IMR-90 (cell line): ENCODE measurements at regions not wholly inside any gene's neighbourhood (a gene's known extent, or its start where the extent isn't known, plus 50 kb on each side); places are given as distances from the start of the nearest gene placed in this dataset.

Experiments used
- ATAC-seq: fragments of 200-7000 bp; cut with Tn5 transposase; 2 replicates; pipeline ENCODE4 v1.9.1; 2020; ENCODE audit warnings: low read depth, mild to moderate bottlenecking, moderate library complexity
- BruUV-seq: library from RNA; stranded (reverse); fragments of 400-500 nt; replicated peaks from 2 replicates; lab custom pipeline; 2021; lab: Mats Ljungman, UMichigan
- CTCF ChIA-PET: fragments of 300-600 bp; formaldehyde crosslinking; extraction: SDS; loops from one replicate; lab custom pipeline; 2021; ENCODE audit warnings: antibody characterized with exemption; lab: Yijun Ruan, JAX
- POLR2A ChIA-PET: fragments of 300-600 bp; sonication (Branson Sonifier 250); formaldehyde crosslinking; loops from one replicate; lab custom pipeline; 2022; ENCODE audit warnings: antibody characterized with exemption; ENCODE audit not compliant: unreplicated experiment; lab: Charles Lee
- DNase-seq: peaks from one replicate; pipeline ENCODE4 v3.0.0; 2013
- H2AFZ ChIP-seq: replicated peaks from 2 replicates; pipeline ENCODE3; 2013; ENCODE audit warnings: low read length, mild to moderate bottlenecking; ENCODE audit not compliant: poor library complexity
- H2AK5ac ChIP-seq: 2 replicates; pipeline ENCODE4 v1.6.1; 2013; ENCODE audit warnings: low read depth, low read length, inconsistent platforms
- H2AK9ac ChIP-seq: replicated peaks from 2 replicates; pipeline ENCODE3; 2013; ENCODE audit warnings: mild to moderate bottlenecking, low read depth, low read length, moderate library complexity; ENCODE audit not compliant: poor library complexity
- H2BK120ac ChIP-seq: 2 replicates; pipeline ENCODE4 v1.6.1; 2013; ENCODE audit warnings: low read depth, low read length, inconsistent platforms
- H2BK15ac ChIP-seq: 3 replicates; pipeline ENCODE4 v1.6.1; 2013; ENCODE audit warnings: low read depth, low read length, inconsistent platforms
- H2BK20ac ChIP-seq: 2 replicates; pipeline ENCODE4 v1.6.1; 2013; ENCODE audit warnings: low read depth, mild to moderate bottlenecking, inconsistent platforms, low read length, moderate library complexity
- H2BK5ac ChIP-seq: 2 replicates; pipeline ENCODE4 v1.6.1; 2013; ENCODE audit warnings: mild to moderate bottlenecking, low read depth, low read length, inconsistent platforms; ENCODE audit not compliant: poor library complexity, severe bottlenecking
- H3K14ac ChIP-seq: replicated peaks from 2 replicates; pipeline ENCODE4 v1.6.1; 2013; ENCODE audit warnings: low read depth, low read length, inconsistent platforms
- H3K18ac ChIP-seq: 2 replicates; pipeline ENCODE4 v1.6.1; 2013; ENCODE audit warnings: low read depth, low read length, control low read depth
- H3K23ac ChIP-seq: 2 replicates; pipeline ENCODE4 v1.6.1; 2013; ENCODE audit warnings: low read depth, low read length, inconsistent platforms
- H3K27ac ChIP-seq: 2 replicates; pipeline ENCODE4 v1.5.1; 2013; ENCODE audit warnings: mild to moderate bottlenecking, control low read depth, low read length; ENCODE audit not compliant: insufficient read depth
- H3K27me3 ChIP-seq: 2 replicates; pipeline ENCODE4 v1.6.1; 2013; ENCODE audit warnings: low read length; ENCODE audit not compliant: control insufficient read depth, insufficient read depth
- H3K36me3 ChIP-seq: 2 replicates; pipeline ENCODE4 v1.6.1; 2013; ENCODE audit warnings: low read length, mixed read lengths; ENCODE audit not compliant: control insufficient read depth, insufficient read depth
- H3K4ac ChIP-seq: 2 replicates; pipeline ENCODE4 v1.6.1; 2013; ENCODE audit warnings: low read depth, low read length, inconsistent platforms
- H3K4me1 ChIP-seq: 2 replicates; pipeline ENCODE4 v1.6.1; 2013; ENCODE audit warnings: low read length, mixed read lengths; ENCODE audit not compliant: control insufficient read depth, insufficient read depth
- H3K4me2 ChIP-seq: 2 replicates; pipeline ENCODE4 v1.6.1; 2013; ENCODE audit warnings: low read depth, mild to moderate bottlenecking, control low read depth, low read length, moderate library complexity
- H3K4me3 ChIP-seq: 2 replicates; pipeline ENCODE4 v1.5.1; 2013; ENCODE audit warnings: low read depth, mild to moderate bottlenecking, control low read depth, low read length, moderate library complexity; ENCODE audit not compliant: insufficient read depth
- H3K56ac ChIP-seq: 2 replicates; pipeline ENCODE4 v1.6.1; 2013; ENCODE audit warnings: low read length, inconsistent platforms; ENCODE audit not compliant: insufficient read depth; ENCODE audit errors: extremely low read depth
- H3K79me1 ChIP-seq, 2 experiments: 2 replicates each; pipeline ENCODE4 v1.6.1; 2013; ENCODE audit warnings: low read length in 2 of 2, inconsistent platforms in 1 of 2, low read depth in 1 of 2
- H3K9ac ChIP-seq: 2 replicates; pipeline ENCODE4 v1.6.1; 2013; ENCODE audit warnings: low read depth, low read length, control low read depth
- H3K9me1 ChIP-seq: 2 replicates; pipeline ENCODE4 v1.6.1; 2013; ENCODE audit warnings: low read length, inconsistent platforms; ENCODE audit not compliant: insufficient read depth
- H3K9me3 ChIP-seq: 2 replicates; pipeline ENCODE4 v1.6.1; 2013; ENCODE audit warnings: low read length; ENCODE audit not compliant: control insufficient read depth, insufficient read depth
- H4K20me1 ChIP-seq: 2 replicates; pipeline ENCODE4 v1.6.1; 2013; ENCODE audit warnings: low read length, inconsistent platforms; ENCODE audit not compliant: insufficient read depth
- H4K5ac ChIP-seq: 2 replicates; pipeline ENCODE4 v1.6.1; 2013; ENCODE audit warnings: mild to moderate bottlenecking, low read depth, low read length, control low read depth
- H4K8ac ChIP-seq, 2 experiments: 2 replicates each; pipeline ENCODE4 v1.6.1; 2013; ENCODE audit warnings: low read depth in 2 of 2, low read length in 2 of 2, control low read depth in 1 of 2, inconsistent platforms in 1 of 2
- H4K91ac ChIP-seq: 2 replicates; pipeline ENCODE4 v1.6.1; 2013; ENCODE audit warnings: low read depth, low read length, inconsistent platforms; ENCODE audit not compliant: insufficient read depth
- MAZ ChIP-seq: IDR thresholded peaks from 2 replicates; pipeline ENCODE4 v1.6.1; 2012; ENCODE audit warnings: low read depth, mild to moderate bottlenecking, low read length, improper control_type of control experiment, moderate library complexity, borderline replicate concordance
- RFX5 ChIP-seq: IDR thresholded peaks from 2 replicates; pipeline ENCODE4 v1.8.0; 2012; ENCODE audit warnings: low read depth, mild to moderate bottlenecking, low read length, moderate library complexity
- SMC3 ChIP-seq: fragments of 150-350 bp; IDR thresholded peaks from 2 replicates; pipeline ENCODE4 v1.6.1; 2016; ENCODE audit warnings: low read depth, mild to moderate bottlenecking, antibody characterized with exemption, low read length, moderate library complexity
- WGBS, 2 experiments: methylation state at CpG; one replicate each; pipeline versions ENCODE4 v1.1.5 to v1.1.7; 2013; ENCODE audit warnings: missing lambda C conversion rate in 2 of 2; ENCODE audit not compliant: insufficient read length in 1 of 2; ENCODE audit errors: extremely low coverage in 2 of 2; 5-methylcytosine and 5-hydroxymethylcytosine counted together
- dilution Hi-C: fragments of 300-500 bp; cut with HindIII; formaldehyde crosslinking; loops from one replicate; pipeline ENCODE4 v1.14.3; 2018; ENCODE audit warnings: low sequenced_read_pairs; ENCODE audit not compliant: unreplicated experiment
- in situ Hi-C: fragments of 300-500 bp; cut with MboI; formaldehyde crosslinking; loops from 3 replicates; pipeline ENCODE4 v1.14.3; 2019; ENCODE audit warnings: low sequenced_read_pairs, inconsistent platforms, mixed read lengths
- intact Hi-C: fragments of 100-400 bp; cut with micrococcal nuclease; formaldehyde crosslinking; loops from 2 replicates; pipeline ENCODE4 v1.10.0; 2022

- Histone ChIP-seq H3K14ac (no peak overlapping the region), H4K8ac (no peak overlapping the region), H3K4ac (no peak overlapping the region), H3K4me2 (no peak overlapping the region), H3K27me3 (no peaks in the 10 kb centered on the region), H2BK20ac (no peak overlapping the region), H3K9me1 (no peaks in the 10 kb centered on the region), H2BK120ac (no peak overlapping the region), H4K91ac (no peak overlapping the region), H2BK5ac (no peak overlapping the region), H3K23ac (no peak overlapping the region), H3K4me3 (no peak overlapping the region), H3K36me3 (no peaks in the 10 kb centered on the region), H2BK15ac (no peak overlapping the region), H2AK5ac (no peak overlapping the region), H4K5ac (no peak overlapping the region), H3K9me3 (no peaks in the 10 kb centered on the region), H4K20me1 (no peaks in the 10 kb centered on the region), H2AFZ (no peak overlapping the region), H3K4me1 (no peaks in the 10 kb centered on the region), H3K9ac (no peak overlapping the region), H3K18ac (no peak overlapping the region), H3K79me1 (no peaks in the 10 kb centered on the region), H3K27ac (no peak overlapping the region), H2AK9ac (no peak overlapping the region), H3K56ac (no peak overlapping the region)
- TF ChIP-seq RFX5 (no peak), MAZ (no peak), SMC3 (no peak)
- BruUV-seq: no TSS peak
- intact Hi-C loops: no loop called here
- POLR2A ChIA-PET: no interaction called here
- no CpG with 5 or more reads among the region's 1 CpG for WGBS, 2 experiments
- in situ Hi-C loops: no loop called here
- no peak for DNase-seq
- dilution Hi-C loops: no loop called here
- no peak for ATAC-seq
- CTCF ChIA-PET: no interaction called here
Measured at GRCh38 chr17:51505450-51505849, 245.1 kb downstream of the UTP18 start.
